HL-60 (cell line): ENCODE measurements at regions not wholly inside any gene's neighbourhood (a gene's known extent, or its start where the extent isn't known, plus 50 kb on each side); places are given as distances from the start of the nearest gene placed in this dataset.

ENCODE experiments used
- CTCF ChIP-seq: IDR thresholded peaks from one replicate; pipeline ENCODE4 v1.5.1; 2011; ENCODE audit warnings: low read length, control low read depth, inconsistent platforms; ENCODE audit not compliant: insufficient read depth
- GABPA ChIP-seq: IDR thresholded peaks from 2 replicates; pipeline ENCODE4 v1.6.1; 2012; ENCODE audit warnings: low read depth
- POLR2AphosphoS5 ChIP-seq: IDR thresholded peaks from 2 replicates; pipeline ENCODE4 v1.6.1; 2012; ENCODE audit warnings: low read depth
- REST ChIP-seq: IDR thresholded peaks from 2 replicates; pipeline ENCODE4 v1.6.1; 2012; ENCODE audit warnings: low read depth; ENCODE audit not compliant: insufficient replicate concordance
- SPI1 ChIP-seq: IDR thresholded peaks from 2 replicates; pipeline ENCODE4 v1.6.1; 2012; ENCODE audit warnings: low read depth, mild to moderate bottlenecking, borderline replicate concordance

- TF ChIP-seq CTCF (no peak), REST (no peak), POLR2AphosphoS5 (no peak), SPI1 (no peak), GABPA (no peak)
Measured at GRCh38 chr11:97614606-97615005, 1224.8 kb downstream of the JRKL start.
